Heart left ventricle (tissue), 16 donors: ENCODE measurements at regions not wholly inside any gene's neighbourhood (a gene's known extent, or its start where the extent isn't known, plus 50 kb on each side); places are given as distances from the start of the nearest gene placed in this dataset.

Experiments
- ATAC-seq, 4 donors: fragments of 200-7000 bp; cut with Tn5 transposase; one replicate each; pipeline ENCODE4 v1.9.1; 2020 to 2022; ENCODE audit warnings: moderate library complexity in 4 of 4, mild to moderate bottlenecking in 3 of 4, moderate number of reproducible peaks in 1 of 4
- DNase-seq, 5 donors: peaks; one replicate each; pipeline ENCODE4 v3.0.0-alpha.2; 2020
- H3K27ac ChIP-seq, 12 donors: fragments of 200-600 bp; sonication (generic) in 4 of 12; one replicate each; pipeline versions ENCODE4 v1.5.0 to v1.8.0; 2016 to 2022; ENCODE audit warnings: mild to moderate bottlenecking in 2 of 12
- H3K27me3 ChIP-seq, 9 donors: fragments of 200-600 bp; sonication (generic) in 2 of 9; one replicate each; pipeline versions ENCODE4 v1.5.1 to v1.8.0; 2016 to 2022; ENCODE audit warnings: mild to moderate bottlenecking in 3 of 9
- H3K36me3 ChIP-seq, 9 donors: fragments of 200-600 bp; sonication (generic) in 2 of 9; one replicate each; pipeline versions ENCODE4 v1.5.0 to v1.8.0; 2018 to 2022; ENCODE audit warnings: mild to moderate bottlenecking in 2 of 9
- H3K4me1 ChIP-seq, 12 donors: fragments of 200-600 bp; sonication (generic) in 4 of 12; one replicate each; pipeline versions ENCODE4 v1.5.0 to v1.8.0; 2016 to 2022; ENCODE audit warnings: mild to moderate bottlenecking in 3 of 12
- H3K4me3 ChIP-seq, 12 donors: fragments of 200-600 bp; sonication (generic) in 4 of 12; one replicate each; pipeline versions ENCODE4 v1.5.0 to v1.8.0; 2017 to 2022; ENCODE audit warnings: mild to moderate bottlenecking in 9 of 12, moderate library complexity in 4 of 12
- H3K9me3 ChIP-seq, 12 donors: fragments of 200-600 bp; sonication (generic) in 4 of 12; one replicate each; pipeline versions ENCODE4 v1.5.0 to v1.8.0; 2016 to 2022; ENCODE audit warnings: mild to moderate bottlenecking in 1 of 12
- POLR2A ChIP-seq, 2 donors: fragments of 450-650 bp; IDR thresholded peaks; one replicate each; pipeline ENCODE4 v1.6.1; 2017; ENCODE audit warnings: antibody characterized with exemption in 2 of 2, mild to moderate bottlenecking in 2 of 2, moderate library complexity in 2 of 2
- WGBS, 4 donors: extraction: QIAGEN DNeasy Blood & Tissue Kit in 2 of 4; methylation state at CpG; one replicate each; pipeline versions ENCODE4 v1.1.5 to v1.1.7; 2013 to 2018; 5-methylcytosine and 5-hydroxymethylcytosine counted together
- intact Hi-C, 10 donors: fragments of 100-400 bp; cut with DNase I; formaldehyde crosslinking; loops; one replicate each; pipeline versions ENCODE4 v1.11.1 to v1.14.2; 2022
- TF ChIP-seq, protein P1 (sequence below), 12 donors: fragments of 200-600 bp; sonication (generic) in 4 of 12; IDR thresholded peaks; one replicate each; pipeline versions ENCODE4 v1.5.0 to v1.8.0; 2018 to 2022; ENCODE audit warnings: antibody characterized with exemption in 12 of 12, mild to moderate bottlenecking in 5 of 12
- donor health status: ischemic (EF 13 %, LVEDD 7.1; RV severe dilation, severe dysfunction).
- donor health status: healthy with polysubstance abuse.
- donor health status: DM: no; HTN: yes; CAD: no.
- donor health status: DM: no; HTN: no; CAD: no.
- donor health status: ischemic (EF 25% LVEDD 6.9; RV normal size, moderate dysfunction).
- donor health status: ischemic (EF 25% LVEDD 5.7; RV mildly dilated, moderate dysfunction).
- donor health status: healthy.
- donor health status: DM: yes; HTN: yes; CAD: no.
- donor health status: ischemic (EF 35%, LVEDD 5.7; RV mildly dilated, moderate dysfunction).
- donor health status: nonischemic (EF 11% LVEDD 7.7; RV severe dilation, severe dysfunction).
- donor health status: DM: yes; HTN: yes; CAD: no.
- donor health status: PGD.
- donor health status: ischemic (EF 29% LVEDD 5.4; RV normal size, mild dysfunction).
- donor health status: nonischemic (EF 23%, LVEDD 6.1; RV moderate dilation, normal function).

DNA sequence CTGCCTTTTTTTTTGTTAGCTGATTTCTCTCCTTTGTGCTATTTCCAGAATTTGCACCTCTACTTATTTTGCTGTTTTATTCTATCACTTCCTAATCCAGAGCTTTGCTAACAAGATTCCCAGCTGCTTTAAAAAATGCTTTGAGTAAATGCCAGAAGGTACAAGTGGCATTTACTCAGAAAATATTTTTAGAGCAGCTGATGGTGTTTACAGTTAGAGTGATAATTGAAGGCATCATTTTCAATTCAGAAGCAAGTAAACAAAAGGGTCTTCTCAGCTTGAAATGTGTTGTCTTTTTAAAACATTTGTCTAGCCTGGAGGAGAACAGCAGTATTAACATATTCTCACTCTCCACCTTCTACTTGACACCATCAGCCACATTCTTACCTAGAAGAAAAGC is 99.9 kb downstream of the OTOR start:
- Histone ChIP-seq H3K27me3 (no peaks in the 10 kb centered on the region), H3K4me3 (no peak overlapping the region), H3K4me1 (no peaks in the 10 kb centered on the region), H3K27ac (no peak overlapping the region), H3K36me3 (no peaks in the 10 kb centered on the region), H3K9me3 (no peaks in the 10 kb centered on the region)
- TF ChIP-seq POLR2A (IDR thresholded peaks at IDR 0.05): no peak
- TF ChIP-seq, protein P1, sequence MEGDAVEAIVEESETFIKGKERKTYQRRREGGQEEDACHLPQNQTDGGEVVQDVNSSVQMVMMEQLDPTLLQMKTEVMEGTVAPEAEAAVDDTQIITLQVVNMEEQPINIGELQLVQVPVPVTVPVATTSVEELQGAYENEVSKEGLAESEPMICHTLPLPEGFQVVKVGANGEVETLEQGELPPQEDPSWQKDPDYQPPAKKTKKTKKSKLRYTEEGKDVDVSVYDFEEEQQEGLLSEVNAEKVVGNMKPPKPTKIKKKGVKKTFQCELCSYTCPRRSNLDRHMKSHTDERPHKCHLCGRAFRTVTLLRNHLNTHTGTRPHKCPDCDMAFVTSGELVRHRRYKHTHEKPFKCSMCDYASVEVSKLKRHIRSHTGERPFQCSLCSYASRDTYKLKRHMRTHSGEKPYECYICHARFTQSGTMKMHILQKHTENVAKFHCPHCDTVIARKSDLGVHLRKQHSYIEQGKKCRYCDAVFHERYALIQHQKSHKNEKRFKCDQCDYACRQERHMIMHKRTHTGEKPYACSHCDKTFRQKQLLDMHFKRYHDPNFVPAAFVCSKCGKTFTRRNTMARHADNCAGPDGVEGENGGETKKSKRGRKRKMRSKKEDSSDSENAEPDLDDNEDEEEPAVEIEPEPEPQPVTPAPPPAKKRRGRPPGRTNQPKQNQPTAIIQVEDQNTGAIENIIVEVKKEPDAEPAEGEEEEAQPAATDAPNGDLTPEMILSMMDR (IDR thresholded peaks at IDR 0.05): no peak
- intact Hi-C loops: no loop called here
- no peak for DNase-seq
- ATAC-seq: no peak

DNA sequence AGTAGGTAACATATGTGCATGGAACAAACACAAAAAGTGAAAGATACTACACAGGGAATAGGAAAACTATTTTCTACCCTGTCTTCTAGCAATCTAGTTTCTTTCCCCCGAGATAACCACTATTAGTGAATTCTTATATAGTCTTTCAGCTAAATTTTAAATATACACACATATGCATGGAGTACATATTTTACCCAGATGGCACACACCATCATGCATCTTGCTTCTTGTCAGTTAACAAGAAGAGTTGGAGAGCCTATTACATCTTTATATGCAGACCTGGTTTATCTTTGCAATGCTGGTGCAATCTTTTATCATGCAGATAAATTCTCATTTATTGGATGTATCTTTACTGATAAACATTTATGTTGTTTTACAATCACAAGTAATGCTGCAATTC is 100.4 kb downstream of the OTOR start:
- intact Hi-C loops: no loop called here
- no peak for DNase-seq
- no peak for TF ChIP-seq POLR2A (IDR thresholded peaks at IDR 0.05)
- TF ChIP-seq, protein P1 (IDR thresholded peaks at IDR 0.05): no peak
- Histone ChIP-seq H3K9me3 (peaks cover 0 to under 1% (median 0%) of the 10 kb centered on the region in 12 donors), H3K27ac (no peak overlapping the region), H3K36me3 (no peaks in the 10 kb centered on the region), H3K4me3 (no peak overlapping the region), H3K27me3 (no peaks in the 10 kb centered on the region), H3K4me1 (no peaks in the 10 kb centered on the region)
- WGBS, 4 donors: 53 to 72% (median 57%) methylated on average over 1 of the region's 1 CpG
- ATAC-seq: no peak

DNA sequence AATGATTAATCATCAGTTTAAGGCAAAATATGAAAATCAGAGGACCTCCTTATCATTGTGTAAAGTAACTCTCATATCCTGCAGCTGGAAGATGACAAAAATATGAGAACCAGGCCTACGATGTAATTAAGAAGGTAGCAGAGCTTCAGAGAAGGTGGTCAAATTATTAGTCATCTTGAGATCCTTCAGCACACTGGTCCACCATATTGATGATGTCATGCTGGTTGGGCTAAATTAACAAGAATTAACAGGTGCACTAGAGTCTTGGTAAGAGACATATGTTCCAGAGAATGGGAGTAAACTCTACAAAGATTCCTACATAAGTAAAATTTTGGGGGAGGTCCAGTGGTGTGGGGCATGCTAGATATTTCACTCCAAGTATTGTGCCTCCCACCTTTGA is 112.8 kb downstream of the OTOR start:
- no peak overlapping the region for H3K27ac ChIP-seq
- H3K36me3 ChIP-seq: no peaks in the 10 kb centered on the region
- ATAC-seq (no peak), DNase-seq (no peak)
- no peaks in the 10 kb centered on the region for H3K27me3 ChIP-seq
- peaks cover 0 to 6% (median 2%) of the 10 kb centered on the region in 12 donors for H3K9me3 ChIP-seq
- intact Hi-C loops: no loop called here
- TF ChIP-seq, protein P1 (IDR thresholded peaks at IDR 0.05): no peak
- TF ChIP-seq POLR2A (IDR thresholded peaks at IDR 0.05): no peak
- 71 to 82% (median 79%) methylated on average over 1 of the region's 1 CpG for WGBS, 4 donors
- no peak overlapping the region for H3K4me3 ChIP-seq
- no peaks in the 10 kb centered on the region for H3K4me1 ChIP-seq

DNA sequence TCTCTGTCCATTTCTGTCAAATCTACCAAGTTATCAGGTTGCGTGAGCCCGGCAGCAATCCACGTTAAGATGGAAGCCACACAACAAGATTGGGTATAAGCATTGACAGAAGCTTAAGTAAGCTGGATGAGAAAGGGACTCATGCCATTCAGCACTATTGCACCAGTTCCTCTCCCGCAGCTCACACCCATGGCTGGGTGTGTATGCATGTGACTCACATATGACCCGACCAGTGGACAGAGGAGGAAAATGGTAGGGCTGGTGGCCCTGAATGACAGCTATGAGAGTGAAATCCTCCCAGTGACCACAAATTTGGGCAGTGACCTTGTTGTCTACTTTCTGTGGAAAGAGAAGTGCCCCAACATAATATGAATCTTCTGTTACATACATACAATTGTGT is 113.5 kb downstream of the OTOR start:
- no peak overlapping the region for H3K27ac ChIP-seq
- no peaks in the 10 kb centered on the region for H3K27me3 ChIP-seq
- no peak for ATAC-seq
- TF ChIP-seq POLR2A (IDR thresholded peaks at IDR 0.05): no peak
- TF ChIP-seq, protein P1 (IDR thresholded peaks at IDR 0.05): no peak
- intact Hi-C loops: no loop called here
- peaks cover 0 to 6% (median 2%) of the 10 kb centered on the region in 12 donors for H3K9me3 ChIP-seq
- H3K4me1 ChIP-seq: no peaks in the 10 kb centered on the region
- no peak for DNase-seq
- H3K4me3 ChIP-seq: no peak overlapping the region
- 89 to 98% (median 92%) methylated on average over 5 of the region's 5 CpGs for WGBS, 4 donors
- no peaks in the 10 kb centered on the region for H3K36me3 ChIP-seq
